ENCODE measurements at regions not wholly inside any gene's neighbourhood (a gene's known extent, or its start where the extent isn't known, plus 50 kb on each side); places are given as distances from the start of the nearest gene placed in this dataset.
A peak's percentile ranks its signal among the peaks of the same experiment; 100 is the strongest.

DNA sequence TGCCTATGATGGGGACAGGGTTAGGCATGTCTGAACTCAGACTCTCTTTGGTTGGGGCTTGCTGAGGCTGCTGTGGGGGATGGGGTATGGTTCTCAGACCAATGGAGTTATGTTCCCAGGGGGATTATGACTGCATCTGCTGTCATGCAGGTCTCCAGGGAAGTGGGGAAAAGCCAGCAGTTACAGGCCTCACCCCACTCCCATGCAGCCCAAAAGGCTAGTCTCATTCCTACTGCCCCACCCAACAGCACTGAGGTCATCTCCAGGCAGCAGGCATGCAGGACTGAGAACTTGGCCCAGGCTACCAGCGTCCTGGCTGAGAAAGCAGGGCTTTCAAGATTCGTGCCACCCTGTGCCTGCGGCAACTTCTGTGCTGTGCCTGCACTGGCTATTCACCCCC lies 373.3 kb downstream of the HTR7 start:
- no peak for DNase-seq

GRCh38 chr10:90494183-90494582 lies 363.7 kb downstream of the HTR7 start:
- DNase-seq: no peak

- no peak for DNase-seq
Observed at GRCh38 chr10:90504172-90504571, 353.7 kb downstream of the HTR7 start.

DNA sequence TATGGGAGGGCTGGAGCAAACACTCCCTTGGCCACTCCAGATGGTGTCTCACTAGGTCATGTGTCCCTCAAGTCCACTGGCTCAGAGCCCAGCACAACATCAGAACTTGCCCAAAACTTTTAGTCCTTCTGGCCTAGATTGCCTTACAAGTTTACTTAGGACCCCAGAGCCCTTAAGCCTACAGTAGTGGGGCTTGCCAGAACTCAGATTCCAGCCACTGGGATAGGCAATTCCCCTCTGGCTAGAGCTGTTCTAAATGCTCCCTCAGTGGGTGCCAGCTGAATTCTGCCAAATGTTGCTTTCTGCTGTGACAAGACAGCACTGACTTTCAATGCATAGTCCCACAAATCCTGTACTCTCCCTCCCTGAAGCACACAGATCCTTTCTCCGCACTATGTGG lies 331.1 kb downstream of the HTR7 start:
- no peak for DNase-seq

DNA sequence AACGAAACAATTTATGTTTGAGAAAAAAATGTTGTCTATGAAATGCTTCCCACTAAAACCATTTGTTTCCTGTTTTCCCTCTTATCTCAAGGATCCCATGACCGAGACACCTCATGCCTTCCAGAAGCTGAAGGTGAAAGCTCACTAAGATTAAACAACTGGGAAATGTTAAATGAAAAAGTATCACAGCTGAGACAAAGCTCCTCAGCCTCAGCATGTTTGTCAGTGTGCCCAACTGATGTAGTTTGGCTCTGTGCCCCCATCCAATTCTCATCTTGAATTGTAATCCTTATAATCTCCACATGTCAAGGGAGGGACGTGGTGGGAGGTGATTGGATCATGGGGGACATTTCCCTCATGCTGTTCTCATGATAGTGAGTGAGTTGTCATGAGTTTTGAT lies 327.3 kb downstream of the HTR7 start:
- no peak for DNase-seq

- no peak for DNase-seq
Observed at GRCh38 chr10:90557385-90557784, 300.5 kb downstream of the HTR7 start.

DNA sequence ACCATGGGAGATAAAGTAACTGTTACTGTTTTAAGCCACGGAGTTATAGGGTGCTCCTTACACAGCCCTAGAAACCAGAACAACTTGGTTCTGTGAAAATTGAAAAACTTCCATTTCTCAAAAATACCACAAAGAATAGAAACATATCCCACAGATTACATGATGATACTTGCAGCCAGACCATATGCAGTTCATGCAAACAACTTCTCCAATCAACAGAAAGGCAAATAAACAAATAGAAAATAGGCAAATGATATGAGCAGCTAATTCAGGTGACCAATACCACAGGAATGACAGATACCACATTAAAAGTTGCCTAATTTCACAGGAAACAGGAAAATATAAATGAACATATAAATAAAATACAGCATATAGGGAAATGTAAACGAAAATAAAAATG lies 297.5 kb downstream of the HTR7 start:
- no peak for DNase-seq

- no peak for DNase-seq
Observed at GRCh38 chr10:90561666-90562065, 296.2 kb downstream of the HTR7 start.

DNA sequence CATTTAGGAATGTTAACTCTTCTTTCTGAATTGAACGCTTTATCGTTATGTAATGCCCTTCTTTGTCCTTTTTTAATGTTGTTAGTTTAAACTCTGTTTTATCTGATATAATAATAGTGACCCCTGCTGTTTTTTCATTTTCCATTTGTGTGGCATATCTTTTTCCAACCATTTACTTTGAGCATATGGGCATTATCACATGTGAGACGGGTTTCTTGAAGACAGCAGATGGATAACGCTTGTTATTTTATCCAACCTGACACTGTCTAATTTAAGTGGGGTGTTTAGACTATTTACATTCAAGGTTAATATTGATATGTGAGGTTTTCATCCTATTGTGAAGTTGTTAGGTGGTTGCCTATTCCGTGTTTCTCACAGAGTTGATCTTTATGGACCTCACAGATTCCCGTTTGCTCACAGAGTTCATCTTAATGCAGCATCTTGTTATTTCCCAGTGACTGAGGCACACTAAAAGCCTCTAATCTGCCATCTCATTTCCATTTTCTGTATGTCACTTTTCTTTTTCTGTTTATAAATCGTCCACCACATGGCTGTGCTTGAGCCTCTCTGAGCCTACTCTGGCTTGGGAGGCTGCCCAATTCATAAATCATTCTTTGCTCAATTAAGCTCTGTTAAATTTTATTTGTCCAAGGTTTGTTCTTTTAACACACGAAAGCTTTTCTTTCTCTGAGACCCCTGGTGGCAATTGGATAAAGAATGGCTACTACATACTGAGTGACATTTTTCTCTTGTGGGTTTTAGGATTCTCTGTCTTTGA lies 286.2 kb downstream of the HTR7 start:
- DNase-seq: no peak

DNA sequence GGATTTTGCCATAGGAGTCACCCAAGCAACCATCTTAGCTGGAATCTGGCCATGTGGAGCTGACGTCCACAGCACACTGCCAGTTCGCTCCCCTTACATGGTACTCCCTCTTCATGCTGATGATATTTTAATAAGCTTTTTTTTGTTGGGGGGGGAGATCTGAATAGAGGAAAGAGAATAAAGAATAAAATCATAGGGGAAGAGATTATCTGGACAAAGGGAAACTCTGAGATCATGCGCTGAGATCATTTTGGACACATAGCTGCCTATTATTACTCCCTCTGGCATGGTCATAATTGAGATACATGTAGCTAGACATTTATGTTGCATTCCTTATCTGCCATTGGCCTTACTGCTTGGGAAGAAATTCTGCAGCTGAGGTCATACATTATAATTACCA lies 282.7 kb downstream of the HTR7 start:
- no peak for DNase-seq

DNA sequence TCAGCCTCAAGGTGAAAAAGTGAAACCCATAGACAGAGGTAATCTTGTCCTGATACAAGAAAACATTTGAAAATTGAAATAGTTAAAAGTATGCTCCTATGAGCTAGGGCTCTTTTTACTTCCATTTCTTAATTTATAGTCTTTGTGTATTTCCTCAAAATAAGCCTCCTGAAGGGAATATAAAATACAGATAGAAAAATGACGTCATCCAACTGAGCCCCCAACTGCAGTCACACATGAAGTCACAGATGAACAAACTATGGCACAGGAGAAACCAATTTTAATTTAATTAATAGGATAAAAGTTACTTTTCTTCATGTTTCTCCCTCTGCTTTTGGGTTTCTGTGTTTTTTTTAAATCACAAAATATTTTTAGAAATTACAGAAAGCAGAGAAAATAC lies 280.3 kb downstream of the HTR7 start:
- no peak for DNase-seq

GRCh38 chr10:90579602-90580242 lies 278.1 kb downstream of the HTR7 start:
- no peak for DNase-seq

DNA sequence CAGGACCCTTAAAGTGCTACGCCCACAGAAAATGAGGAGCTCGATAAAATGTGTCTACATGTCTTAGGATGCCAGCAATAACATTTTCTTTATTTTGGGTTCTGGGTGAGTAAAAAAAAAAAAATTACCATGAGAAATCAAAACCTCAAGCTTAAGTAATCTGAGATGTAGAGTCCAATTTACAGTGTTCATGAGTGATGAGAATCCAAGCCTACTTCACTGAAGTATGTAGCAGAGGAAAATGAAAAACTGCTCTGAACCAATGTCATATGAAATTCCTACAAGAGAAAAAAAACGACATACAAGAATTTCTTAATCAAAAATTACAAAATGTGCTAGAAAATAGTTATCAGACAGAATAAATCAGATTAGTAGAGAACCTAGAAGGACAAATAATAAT lies 274.4 kb downstream of the HTR7 start:
- no peak for DNase-seq

- DNase-seq: no peak
Observed at GRCh38 chr10:90587081-90587491, 270.8 kb downstream of the HTR7 start.

DNA sequence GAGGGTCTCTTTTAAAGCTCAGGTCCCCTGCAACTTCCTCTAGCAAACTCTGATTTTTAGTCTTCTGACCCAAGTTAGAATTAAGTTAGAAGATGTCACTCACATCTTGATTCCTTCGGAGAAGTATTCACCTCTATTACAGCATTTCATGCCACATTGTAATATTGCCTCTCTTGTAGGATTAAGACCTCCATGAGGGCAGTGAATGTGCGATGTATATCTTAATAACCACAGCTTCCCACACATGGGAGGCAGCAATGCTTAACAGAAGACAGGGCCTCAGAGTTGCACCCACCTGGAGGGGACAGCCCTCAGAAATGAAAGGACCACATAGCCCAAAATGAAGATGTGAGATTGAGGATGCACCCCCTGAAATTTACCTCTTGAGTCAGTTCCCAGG lies 270.3 kb downstream of the HTR7 start:
- DNase-seq: no peak

DNA sequence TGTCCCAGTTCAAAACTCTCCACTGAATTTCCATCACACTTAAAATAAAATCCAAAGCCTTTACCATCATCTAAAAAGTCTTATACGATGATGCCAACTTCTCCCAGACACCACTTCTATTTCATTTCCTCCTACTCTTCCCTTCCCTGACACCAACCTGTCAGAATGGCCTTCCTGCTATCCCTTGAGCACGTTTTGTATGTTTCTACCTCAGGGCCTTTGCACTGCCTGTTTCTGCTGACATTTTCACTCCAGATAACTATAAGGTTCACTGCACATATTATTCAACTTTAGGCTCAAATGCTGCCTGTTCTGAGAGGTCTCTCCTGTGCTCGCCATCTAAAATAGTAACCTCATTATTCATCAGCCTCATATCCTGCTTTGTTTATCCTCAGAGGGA lies 269.6 kb downstream of the HTR7 start:
- DNase-seq: no peak

DNA sequence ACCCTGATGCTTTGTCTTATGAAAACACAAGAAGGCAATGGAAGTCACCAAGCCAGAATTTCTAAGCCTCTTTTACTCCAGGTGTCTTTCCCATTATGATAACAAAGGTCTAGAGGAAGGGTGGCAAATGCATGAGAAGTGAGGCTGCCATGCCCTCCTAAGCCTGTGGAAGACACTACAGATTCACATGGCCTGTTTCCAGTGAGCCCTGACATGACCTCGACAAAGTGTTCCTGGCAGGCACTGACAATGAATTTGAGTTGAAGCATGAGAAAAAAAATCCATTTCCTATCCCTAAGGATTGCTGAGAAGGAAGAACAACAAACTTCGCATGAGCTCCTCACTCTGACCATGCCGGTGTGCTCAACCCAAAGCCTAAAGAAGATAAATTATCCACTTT lies 268.0 kb downstream of the HTR7 start:
- no peak for DNase-seq

- DNase-seq: no peak
Observed at GRCh38 chr10:90591629-90592028, 266.2 kb downstream of the HTR7 start.

DNA sequence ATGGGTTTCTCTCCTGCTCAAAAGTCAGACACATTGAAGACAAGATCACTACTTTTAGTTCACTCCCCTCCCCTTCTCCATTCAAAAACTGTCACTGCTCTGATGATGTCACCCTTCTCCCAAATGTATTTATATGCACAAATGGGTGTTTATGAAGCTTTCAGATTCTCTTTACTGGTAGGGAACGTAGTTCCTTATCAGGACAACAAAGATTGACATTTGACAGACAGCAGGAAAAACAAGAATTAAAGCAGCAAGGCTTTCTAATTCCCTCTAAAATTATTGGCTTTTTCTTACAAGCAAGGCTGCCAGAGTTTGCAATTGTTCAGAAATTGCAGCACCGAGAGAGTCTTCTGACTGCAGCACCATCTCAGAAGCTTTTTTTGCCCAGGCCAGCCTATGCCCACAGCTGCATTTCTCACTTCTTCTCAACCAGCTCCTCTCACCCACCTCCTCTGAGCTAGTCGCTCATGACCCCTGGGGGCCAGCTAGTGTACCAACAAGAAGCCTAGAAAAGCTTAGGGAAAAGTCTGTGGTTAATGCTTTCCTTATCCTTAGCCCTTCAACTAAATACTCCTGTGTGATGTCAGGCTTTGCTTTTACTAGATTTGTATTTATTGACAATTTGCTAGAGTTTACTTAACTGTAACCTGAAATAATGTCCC lies 265.1 kb downstream of the HTR7 start:
- DNase-seq: peak in 8 of 14 donors; percentile 1 to 32 (median 8)

- DNase-seq: no peak
Observed at GRCh38 chr10:90598513-90598912, 259.3 kb downstream of the HTR7 start.

- DNase-seq: no peak
Observed at GRCh38 chr10:90602862-90603610, 254.8 kb downstream of the HTR7 start.

GRCh38 chr10:90604636-90605035 lies 253.2 kb downstream of the HTR7 start:
- DNase-seq: no peak

GRCh38 chr10:90605506-90605905 lies 252.3 kb downstream of the HTR7 start:
- no peak for DNase-seq
